SU-DHL-6 (cell line): ENCODE measurements at regions not wholly inside any gene's neighbourhood (a gene's known extent, or its start where the extent isn't known, plus 50 kb on each side); places are given as distances from the start of the nearest gene placed in this dataset.

Experiments used
- CTCF ChIP-seq: fragments of 200-600 bp; sonication (generic); IDR thresholded peaks from one replicate; pipeline ENCODE4 v1.5.1; 2017; ENCODE audit warnings: antibody characterized with exemption, mild to moderate bottlenecking, low read length, moderate library complexity; ENCODE audit not compliant: insufficient read depth, poor library complexity, severe bottlenecking
- EZH2phosphoT487 ChIP-seq: fragments of 200-600 bp; sonication (generic), shearing (Covaris generic); conservative IDR thresholded peaks from 2 replicates; pipeline ENCODE4 v1.6.1; 2018; ENCODE audit warnings: mild to moderate bottlenecking, antibody characterized with exemption, low read length, moderate library complexity, mixed read lengths

GRCh38 chr17:14595656-14596055 lies 294.8 kb downstream of the HS3ST3B1 start:
- TF ChIP-seq CTCF (no peak), EZH2phosphoT487 (no peak)
